ES-I3 (cell line): ENCODE measurements at regions not wholly inside any gene's neighbourhood (a gene's known extent, or its start where the extent isn't known, plus 50 kb on each side); places are given as distances from the start of the nearest gene placed in this dataset.

ENCODE experiments used
- H3K36me3 ChIP-seq: 2 replicates; pipeline ENCODE4 v1.6.1; 2013; ENCODE audit warnings: mild to moderate bottlenecking, low read length, control low read depth, moderate library complexity; ENCODE audit not compliant: insufficient read depth
- H3K4me1 ChIP-seq: 2 replicates; pipeline ENCODE4 v1.6.1; 2013; ENCODE audit warnings: mild to moderate bottlenecking, control low read depth, low read length; ENCODE audit not compliant: insufficient read depth
- H3K9ac ChIP-seq: 2 replicates; pipeline ENCODE4 v1.6.1; 2013; ENCODE audit warnings: low read depth, mild to moderate bottlenecking, low read length, moderate library complexity
- H3K9me3 ChIP-seq: 2 replicates; pipeline ENCODE4 v1.6.1; 2013; ENCODE audit warnings: mild to moderate bottlenecking, low read length, moderate library complexity; ENCODE audit not compliant: control insufficient read depth, insufficient read depth

DNA sequence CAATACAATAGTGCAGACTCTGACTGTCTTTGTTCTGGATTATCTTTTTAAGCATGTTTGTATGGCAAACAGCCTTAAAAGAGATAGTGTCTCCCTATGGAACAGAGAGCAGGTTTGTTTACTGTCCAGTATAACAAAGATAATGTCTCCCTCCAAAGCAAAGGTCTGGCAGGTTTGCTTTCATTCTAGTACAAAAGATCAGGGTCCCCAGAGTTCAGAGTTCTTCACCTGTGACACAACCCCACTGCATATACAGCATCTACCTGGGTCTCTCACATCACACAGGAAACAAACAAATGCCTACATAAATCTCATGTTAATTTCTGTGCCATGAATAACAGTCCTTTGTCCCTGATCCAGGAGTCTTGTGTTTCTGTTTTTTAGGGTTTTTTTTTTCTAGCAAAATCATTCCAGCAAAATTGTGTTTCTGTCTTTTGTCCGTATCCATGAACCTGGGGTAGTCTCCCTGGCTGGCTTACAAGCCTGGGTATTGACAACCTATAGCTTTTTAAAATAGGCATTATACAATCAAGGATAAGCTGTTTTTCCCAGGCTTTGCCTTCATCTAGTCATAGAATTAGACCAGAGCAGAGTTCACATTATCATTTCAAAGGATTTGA, 89.4 kb upstream of the PTBP2 start:
- no peaks in the 10 kb centered on the region for H3K36me3 ChIP-seq
- no peaks in the 10 kb centered on the region for H3K9me3 ChIP-seq
- H3K9ac ChIP-seq, result no peak overlapping the region
- no peaks in the 10 kb centered on the region for H3K4me1 ChIP-seq

DNA sequence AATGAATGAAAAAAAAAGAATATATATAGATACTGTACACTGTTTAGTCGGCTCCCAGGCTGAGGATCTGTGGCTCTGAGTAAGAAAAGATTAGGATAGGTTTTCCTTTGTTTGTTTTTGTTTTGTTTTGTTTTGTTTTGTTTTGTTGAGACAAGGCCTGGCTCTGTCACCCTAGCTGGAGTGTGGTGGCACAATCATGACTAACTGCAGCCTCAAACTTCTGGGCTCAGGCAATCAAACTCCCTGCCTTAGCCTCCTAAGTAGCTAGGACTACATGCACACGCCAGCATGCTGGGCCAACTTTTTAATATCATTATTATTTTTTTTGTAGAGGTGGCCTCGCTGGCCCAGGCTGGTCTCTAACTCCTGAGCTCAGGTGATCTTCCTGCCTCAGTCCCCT, 87.9 kb upstream of the PTBP2 start:
- H3K36me3 ChIP-seq, result no peaks in the 10 kb centered on the region
- no peaks in the 10 kb centered on the region for H3K4me1 ChIP-seq
- H3K9me3 ChIP-seq, result no peaks in the 10 kb centered on the region
- H3K9ac ChIP-seq, result no peak overlapping the region

DNA sequence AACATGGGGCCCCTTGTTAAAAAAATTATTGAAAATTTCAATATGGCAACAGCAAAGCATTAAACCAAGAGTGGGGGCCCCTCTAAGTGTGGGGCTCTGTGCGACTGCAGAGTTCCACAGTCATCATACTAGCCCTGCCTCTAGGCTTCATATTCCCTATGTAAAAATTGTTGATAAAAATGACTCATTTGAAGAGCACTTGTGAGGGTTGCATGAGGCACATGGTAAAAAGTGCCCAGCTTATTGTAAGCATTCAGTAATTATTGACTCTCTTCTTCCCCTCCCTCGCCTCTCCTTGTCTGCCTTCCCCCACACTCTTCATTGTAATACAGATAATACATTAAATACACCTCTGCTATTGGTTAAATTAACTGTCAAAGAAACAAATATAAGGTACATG, 86.7 kb upstream of the PTBP2 start:
- Histone ChIP-seq H3K9ac (no peak overlapping the region), H3K4me1 (no peaks in the 10 kb centered on the region), H3K36me3 (no peaks in the 10 kb centered on the region)

DNA sequence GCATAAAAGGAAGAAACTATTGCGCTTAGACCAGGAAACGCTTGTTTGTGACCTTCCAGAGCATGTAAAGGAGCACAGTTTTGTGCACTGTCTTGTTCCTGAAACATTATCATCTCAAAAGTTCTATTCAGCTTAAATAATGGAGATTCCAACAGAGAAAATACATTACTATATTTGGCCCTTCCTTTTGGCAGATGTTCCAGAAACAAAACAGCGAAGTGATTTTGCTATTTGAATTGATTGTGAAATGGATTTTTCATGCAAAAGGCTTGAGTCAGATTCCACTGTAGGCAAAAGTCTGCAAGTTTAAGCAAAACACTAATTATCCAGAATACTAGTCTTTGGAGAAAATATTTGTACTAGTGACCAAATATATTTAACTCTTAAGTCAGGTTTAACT, 80.3 kb upstream of the PTBP2 start:
- Histone ChIP-seq H3K9me3 (no peaks in the 10 kb centered on the region), H3K9ac (no peak overlapping the region), H3K36me3 (no peaks in the 10 kb centered on the region), H3K4me1 (no peaks in the 10 kb centered on the region)

More for the DNA sequence above, 86.7 kb upstream of the PTBP2 start:
- H3K9me3 ChIP-seq, result no peaks in the 10 kb centered on the region

DNA sequence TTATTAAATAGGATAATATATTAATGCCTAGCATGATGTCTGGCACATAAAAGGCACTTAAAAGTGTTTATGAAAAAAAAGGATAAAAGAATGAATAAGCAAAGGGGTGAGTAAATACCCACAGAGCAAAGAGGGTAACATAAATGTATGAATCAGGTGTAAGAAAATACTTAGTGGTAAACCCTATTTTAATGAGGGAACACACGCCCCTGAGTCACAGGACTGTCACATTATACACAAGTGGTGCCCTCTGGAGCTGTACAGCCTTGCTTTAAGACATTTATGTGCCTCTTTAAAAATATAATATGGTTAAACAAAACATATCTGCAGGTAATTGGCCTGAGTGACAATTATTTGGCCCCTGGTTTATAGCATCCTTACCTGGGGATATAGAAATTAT, 78.1 kb upstream of the PTBP2 start:
- no peaks in the 10 kb centered on the region for H3K4me1 ChIP-seq
- H3K36me3 ChIP-seq, result no peaks in the 10 kb centered on the region
- H3K9me3 ChIP-seq, result no peaks in the 10 kb centered on the region
- H3K9ac ChIP-seq, result no peak overlapping the region

DNA sequence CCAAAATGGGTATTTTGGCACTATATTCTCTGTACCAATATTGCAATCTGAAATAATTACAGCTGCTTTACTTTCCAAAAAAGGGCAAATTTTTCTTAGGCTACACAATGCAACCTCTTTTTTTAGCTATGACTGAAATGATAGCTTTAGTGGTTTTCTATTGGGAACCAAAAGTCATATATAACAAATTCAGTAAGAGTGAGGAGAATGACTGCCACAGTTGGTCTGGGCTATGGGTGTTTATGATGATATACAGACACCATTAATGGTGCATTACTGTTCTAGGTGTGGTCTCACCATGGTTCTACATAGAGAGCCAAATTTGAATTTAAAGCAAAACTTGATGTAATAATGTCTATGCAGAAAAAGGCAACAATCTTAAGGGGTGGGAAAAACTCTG, 72.3 kb upstream of the PTBP2 start:
- no peaks in the 10 kb centered on the region for H3K36me3 ChIP-seq
- no peaks in the 10 kb centered on the region for H3K4me1 ChIP-seq
- H3K9me3 ChIP-seq, result 0 out of 2 replicates have a peak, but pooled peaks cover 2% of the 10 kb centered on the region

DNA sequence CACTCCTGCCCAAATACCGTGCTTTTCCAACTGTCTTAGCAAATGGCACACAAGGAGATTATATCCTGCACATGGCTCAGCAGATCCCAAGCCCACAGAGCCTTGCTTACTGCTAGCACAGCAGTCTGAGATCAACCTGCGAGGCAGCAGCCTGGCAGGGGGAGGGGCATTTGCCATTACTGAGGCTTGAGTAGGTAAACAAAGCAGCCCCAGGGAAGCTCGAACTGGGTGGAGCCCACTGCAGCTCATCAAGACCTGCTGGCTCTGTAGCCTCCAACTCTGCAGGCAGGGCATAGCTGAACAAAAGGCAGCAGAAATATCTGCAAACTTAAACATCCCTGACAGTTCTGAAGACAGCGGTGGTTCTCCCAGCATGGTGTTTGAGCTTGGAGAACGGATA, 70.1 kb upstream of the PTBP2 start:
- Histone ChIP-seq H3K9ac (no peak overlapping the region), H3K9me3 (0 out of 2 replicates have a peak, but pooled peaks cover 2% of the 10 kb centered on the region), H3K36me3 (no peaks in the 10 kb centered on the region), H3K4me1 (no peaks in the 10 kb centered on the region)

More for the DNA sequence above, 72.3 kb upstream of the PTBP2 start:
- no peak overlapping the region for H3K9ac ChIP-seq

DNA sequence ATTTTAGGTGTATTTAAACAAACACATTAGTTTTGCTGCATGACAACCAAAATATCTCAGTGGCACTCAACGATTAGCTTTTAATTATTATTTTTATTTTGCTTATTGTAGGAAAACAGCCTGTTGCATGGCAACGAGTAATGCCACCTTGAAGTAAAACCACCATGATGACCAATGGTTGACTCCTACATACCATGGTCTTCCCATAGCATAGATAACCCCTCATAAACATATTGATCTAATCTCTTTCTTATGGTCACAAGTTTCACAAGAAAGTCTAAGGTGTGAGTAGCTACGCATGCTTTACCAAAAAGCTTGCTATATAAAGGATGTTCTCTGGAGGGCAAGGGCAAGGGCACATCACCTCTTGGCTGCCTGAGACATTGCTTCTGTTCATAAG, 61.5 kb upstream of the PTBP2 start:
- Histone ChIP-seq H3K9ac (no peak overlapping the region), H3K9me3 (peaks cover 4% of the 10 kb centered on the region), H3K4me1 (no peaks in the 10 kb centered on the region), H3K36me3 (no peaks in the 10 kb centered on the region)

DNA sequence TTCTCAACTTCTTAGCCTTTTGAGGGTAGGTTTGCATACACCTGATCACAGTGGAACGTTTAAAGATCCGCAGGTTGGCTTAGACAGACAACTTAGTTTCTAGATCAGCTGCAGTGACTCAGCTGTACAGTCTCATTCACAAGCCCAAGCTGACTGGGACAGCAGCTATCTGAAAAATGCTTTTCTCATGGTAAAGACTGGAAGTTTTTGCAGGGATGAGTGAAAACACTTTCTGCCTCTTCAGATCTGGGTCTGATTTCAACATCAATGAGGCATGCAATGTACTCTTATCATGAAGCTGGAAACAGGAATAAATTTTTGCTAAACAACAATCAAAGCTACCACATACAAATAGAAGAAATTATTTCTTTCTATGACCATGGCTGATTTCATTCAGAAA, 61.1 kb upstream of the PTBP2 start:
- Histone ChIP-seq H3K36me3 (no peaks in the 10 kb centered on the region), H3K9me3 (peaks cover 4% of the 10 kb centered on the region), H3K9ac (no peak overlapping the region), H3K4me1 (no peaks in the 10 kb centered on the region)
